ENCODE measurements at regions not wholly inside any gene's neighbourhood (a gene's known extent, or its start where the extent isn't known, plus 50 kb on each side); places are given as distances from the start of the nearest gene placed in this dataset.

DNA sequence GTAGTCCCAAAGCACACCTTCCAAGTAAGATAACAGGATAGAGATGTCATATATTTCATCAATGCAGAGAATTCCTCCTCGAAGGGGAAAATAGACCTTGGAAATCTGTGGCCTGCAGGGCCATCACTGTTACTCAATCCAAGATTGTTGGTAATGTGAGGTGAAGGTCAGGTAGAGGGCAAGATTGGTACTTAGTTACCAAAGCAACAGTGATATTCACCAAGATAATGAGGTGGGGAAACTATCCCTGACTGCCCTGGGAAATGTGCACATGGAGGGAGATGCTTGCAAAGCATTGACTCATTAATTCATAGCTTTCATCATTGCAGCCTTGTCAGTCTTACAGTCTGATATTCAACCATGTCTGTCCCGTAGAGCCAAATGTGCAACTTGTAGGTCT is 234.1 kb upstream of the MON1B start:
- H3K4me3 ChIP-seq (ENCODE audit: low read depth, low read length), result no peak overlapping the region
- no peak for TF ChIP-seq CTCF (IDR thresholded peaks at IDR 0.05; ENCODE audit: control insufficient read depth, extremely low read depth, insufficient read depth)
- no peak for DNase-seq (ENCODE audit: low read depth)

- TF ChIP-seq CTCF (IDR thresholded peaks at IDR 0.05; ENCODE audit: control insufficient read depth, extremely low read depth, insufficient read depth), result no peak
- H3K4me3 ChIP-seq (ENCODE audit: low read depth, low read length), result no peak overlapping the region
- no peak for DNase-seq (ENCODE audit: low read depth)
Observed at GRCh38 chr16:76959166-76959565, 231.8 kb upstream of the MON1B start.

DNA sequence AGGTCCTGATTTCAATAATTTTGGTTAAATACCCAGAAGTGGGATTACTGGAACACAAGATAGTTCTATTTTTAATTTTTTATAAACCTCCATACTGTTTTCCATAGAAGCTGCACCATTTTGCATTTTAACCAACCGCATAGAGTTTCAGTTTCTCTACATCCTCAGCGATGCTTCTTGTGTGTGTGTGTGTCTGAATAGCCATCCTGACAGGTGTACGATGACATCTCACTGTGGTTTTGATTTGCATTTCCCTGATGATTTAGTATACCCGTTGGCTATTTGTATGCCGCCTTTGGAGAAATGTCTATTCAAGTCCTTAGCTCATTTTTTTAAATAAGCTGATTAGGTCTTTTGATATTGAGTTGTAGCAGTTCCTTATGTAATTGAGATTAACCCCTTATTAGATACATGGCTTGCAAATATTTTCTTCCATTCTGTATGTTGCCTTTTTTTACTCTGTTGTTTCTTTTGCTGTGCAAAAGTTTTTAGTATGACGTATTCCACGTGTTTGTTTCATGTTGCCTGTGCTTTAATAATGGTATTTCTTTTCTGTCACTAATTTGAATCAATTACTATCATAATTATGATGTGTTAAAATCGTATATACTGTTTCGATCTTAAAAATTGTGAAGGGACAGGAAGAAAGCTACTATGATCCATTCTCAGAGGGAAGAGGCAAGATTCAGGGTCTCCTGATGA is 227.2 kb upstream of the MON1B start:
- TF ChIP-seq CTCF (IDR thresholded peaks at IDR 0.05; ENCODE audit: control insufficient read depth, extremely low read depth, insufficient read depth), result no peak
- no peak for DNase-seq (ENCODE audit: low read depth)
- no peak overlapping the region for H3K4me3 ChIP-seq (ENCODE audit: low read depth, low read length)

DNA sequence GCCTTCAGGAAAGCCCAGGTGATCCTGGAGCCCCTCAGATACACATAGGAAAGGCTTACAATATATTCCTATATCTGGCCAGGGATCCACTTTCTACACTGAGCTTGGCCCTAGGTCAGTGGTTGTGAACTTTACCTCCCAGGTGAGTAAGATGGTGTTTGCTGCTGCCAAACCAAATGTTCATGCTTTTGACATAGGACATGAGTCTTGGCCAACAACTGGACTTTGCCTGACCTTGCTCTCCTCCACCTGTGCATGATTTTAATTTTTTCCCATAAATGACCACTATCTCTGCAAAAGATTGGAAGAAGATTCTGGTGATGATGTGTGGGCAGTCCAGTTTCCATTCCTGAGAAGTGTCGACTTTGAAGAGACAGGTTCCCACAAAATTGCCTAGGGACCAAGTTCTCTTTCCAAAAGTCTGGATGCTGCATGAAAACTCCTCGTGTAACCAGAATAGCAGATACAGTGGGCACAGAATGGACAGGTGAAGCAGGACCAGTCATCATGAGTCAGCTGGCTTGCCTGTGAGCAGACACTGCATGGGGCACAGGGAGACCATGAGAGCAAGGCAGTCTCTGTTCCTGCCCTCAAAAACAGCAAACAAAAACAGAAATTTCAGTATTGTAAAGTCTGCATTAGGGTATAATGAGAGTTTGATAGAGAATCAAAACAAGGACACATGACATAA is 226.4 kb upstream of the MON1B start:
- no peak for TF ChIP-seq CTCF (IDR thresholded peaks at IDR 0.05; ENCODE audit: control insufficient read depth, extremely low read depth, insufficient read depth)
- no peak overlapping the region for H3K4me3 ChIP-seq (ENCODE audit: low read depth, low read length)
- no peak for DNase-seq (ENCODE audit: low read depth)

DNA sequence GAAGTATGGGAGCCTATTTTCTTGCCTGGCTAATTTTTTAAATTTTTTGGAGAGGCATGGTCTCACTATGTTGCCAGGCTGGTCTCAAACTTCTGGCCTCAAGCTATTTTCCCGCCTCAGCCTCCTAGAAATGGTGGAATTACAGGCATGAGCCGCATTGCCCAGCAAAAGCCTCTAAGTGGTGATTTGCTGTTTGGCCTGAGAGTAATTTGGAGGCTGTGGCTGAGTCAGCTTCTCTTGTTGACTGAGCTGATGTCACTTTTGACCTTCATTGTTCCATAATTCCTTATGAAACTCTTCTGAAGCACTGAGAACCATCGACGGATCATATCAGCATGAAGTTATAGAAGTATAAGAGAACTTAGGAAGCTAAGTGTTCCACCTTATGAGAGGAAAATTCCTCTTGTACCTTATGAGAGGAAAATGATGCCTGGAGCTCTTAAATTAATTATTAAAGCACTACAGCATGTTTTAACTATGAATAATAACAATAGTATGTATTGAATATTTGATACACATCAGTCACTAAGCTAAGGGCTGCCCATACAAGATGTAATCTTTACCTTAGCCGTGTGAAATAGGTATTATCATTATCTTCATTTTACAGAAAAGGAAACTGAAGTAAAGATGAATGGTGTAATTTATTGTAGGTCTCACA is 220.8 kb upstream of the MON1B start:
- no peak for DNase-seq (ENCODE audit: low read depth)
- no peak for TF ChIP-seq CTCF (IDR thresholded peaks at IDR 0.05; ENCODE audit: control insufficient read depth, extremely low read depth, insufficient read depth)
- no peak overlapping the region for H3K4me3 ChIP-seq (ENCODE audit: low read depth, low read length)

GRCh38 chr16:76970745-76971099 is 220.3 kb upstream of the MON1B start:
- no peak for TF ChIP-seq CTCF (IDR thresholded peaks at IDR 0.05; ENCODE audit: control insufficient read depth, extremely low read depth, insufficient read depth)
- DNase-seq (ENCODE audit: low read depth), result no peak
- no peak overlapping the region for H3K4me3 ChIP-seq (ENCODE audit: low read depth, low read length)
